ENCODE measurements at regions not wholly inside any gene's neighbourhood (a gene's known extent, or its start where the extent isn't known, plus 50 kb on each side); places are given as distances from the start of the nearest gene placed in this dataset.
"Not testable (repeated sequence)": the region's sequence is repeated elsewhere in the genome, so short reads cannot be mapped to it uniquely, and the experiment has no call there.

DNA sequence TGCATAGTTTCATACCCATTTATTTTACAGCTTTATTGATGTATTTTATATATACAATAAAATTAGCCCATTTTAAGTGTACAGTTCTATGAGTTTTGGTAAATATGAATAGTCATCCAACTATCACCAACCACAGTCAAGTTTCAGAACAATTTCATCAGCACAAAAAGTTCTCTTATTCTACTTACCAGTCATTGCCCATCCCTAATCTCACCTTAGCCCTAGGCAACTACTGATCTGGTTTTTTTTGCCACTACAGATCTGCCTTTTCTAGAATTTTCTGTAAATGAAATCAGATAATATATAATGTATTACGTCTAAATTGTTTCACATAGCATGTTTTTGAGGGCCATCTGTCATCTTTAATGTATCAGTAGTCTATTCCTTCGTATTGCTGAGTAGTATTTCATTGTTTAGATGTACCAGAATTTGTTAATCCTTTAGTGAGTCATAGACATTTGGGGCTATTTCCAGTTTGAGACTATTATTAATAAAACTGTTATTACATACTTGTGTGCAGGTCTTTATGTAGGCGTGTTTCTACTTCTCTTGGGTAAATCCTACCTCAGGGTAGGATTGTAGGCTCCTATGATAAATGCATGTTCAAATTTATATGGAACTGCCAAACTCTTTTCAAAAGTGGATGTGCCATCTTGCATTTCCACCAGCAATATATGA, 198.5 kb upstream of the ADAMTSL1 start:
- no peak for DNase-seq (ENCODE audit: low read depth, low spot score)

DNA sequence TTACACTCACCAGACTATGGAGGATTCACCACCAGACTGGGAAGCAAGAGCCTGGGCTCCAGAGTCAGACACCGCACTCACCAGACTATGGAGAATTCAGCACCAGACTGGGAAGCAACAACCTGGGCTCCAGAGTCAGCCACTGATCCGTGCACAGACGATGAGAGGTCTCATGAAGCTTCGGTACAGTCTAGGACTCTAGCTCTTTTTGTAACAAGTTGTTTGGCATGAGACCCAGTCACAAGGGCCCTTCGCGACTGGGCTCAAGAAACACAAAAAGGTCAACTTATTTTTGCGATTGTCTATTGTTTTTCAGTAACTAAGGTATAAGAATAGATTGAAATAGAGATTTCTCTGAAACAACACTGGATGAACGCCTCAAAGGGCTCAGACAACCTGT, 192.7 kb upstream of the ADAMTSL1 start:
- no peak for DNase-seq (ENCODE audit: low read depth, low spot score)

DNA sequence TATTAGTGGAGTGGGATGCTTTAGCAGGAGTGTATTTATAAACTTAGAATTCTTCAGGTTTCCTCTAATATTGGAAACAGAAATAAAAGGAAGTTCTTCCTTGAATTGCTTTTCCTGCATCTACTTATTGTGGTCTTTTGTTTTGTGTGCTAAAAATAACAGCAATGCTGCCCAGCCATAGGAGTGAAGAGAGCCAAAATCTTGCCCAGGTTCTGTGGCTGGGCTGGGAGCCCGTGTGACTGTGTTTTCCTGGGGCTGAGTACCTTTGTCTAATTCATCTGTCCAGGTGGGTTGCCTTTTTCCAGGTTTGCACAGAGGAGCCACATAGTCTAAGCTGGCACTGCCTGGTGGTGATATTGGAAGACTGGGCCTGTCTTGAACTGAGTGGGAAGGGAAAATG, 179.7 kb upstream of the ADAMTSL1 start:
- DNase-seq (ENCODE audit: low read depth, low spot score): no peak

DNA sequence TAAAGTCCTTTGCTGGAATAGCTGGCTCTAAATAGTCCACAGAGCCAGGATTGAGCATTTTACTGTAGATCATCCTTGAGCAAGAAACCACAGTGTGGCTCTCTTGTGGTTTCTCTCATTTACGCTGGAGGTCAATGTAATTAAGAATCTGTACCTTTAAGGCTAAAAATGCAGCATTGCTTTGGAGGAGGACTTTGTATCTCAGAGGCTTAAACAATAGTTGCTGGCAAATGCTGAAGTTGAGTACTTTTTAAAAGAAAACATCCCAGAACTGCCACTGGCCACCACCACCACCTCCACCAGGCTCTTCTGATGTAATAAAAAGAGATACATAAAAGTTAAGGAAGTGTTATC, 177.3 kb upstream of the ADAMTSL1 start:
- DNase-seq (ENCODE audit: low read depth, low spot score): no peak

GRCh38 chr9:18297056-18297841, 176.7 kb upstream of the ADAMTSL1 start:
- peak; percentile 23 for DNase-seq (ENCODE audit: low read depth, low spot score)

DNA sequence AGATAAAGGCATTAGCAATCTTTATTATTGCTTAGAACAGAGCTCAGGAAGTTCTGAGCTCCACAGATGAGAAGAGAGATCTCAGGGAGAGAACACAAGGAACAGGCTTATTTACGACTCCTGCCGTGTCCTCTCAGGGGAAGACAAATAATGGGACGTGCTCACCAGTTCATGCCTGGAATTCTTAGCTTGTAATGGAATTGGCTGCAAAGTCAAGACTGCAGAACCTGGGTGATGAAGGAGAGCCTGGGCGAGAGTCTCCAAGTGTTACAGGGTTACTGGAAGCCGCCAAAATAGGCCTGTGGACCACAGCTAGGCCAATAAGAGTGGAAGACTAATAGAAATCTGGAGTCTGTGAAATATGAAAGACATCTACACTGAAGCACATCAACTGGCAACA, 174.5 kb upstream of the ADAMTSL1 start:
- no peak for DNase-seq (ENCODE audit: low read depth, low spot score)

DNA sequence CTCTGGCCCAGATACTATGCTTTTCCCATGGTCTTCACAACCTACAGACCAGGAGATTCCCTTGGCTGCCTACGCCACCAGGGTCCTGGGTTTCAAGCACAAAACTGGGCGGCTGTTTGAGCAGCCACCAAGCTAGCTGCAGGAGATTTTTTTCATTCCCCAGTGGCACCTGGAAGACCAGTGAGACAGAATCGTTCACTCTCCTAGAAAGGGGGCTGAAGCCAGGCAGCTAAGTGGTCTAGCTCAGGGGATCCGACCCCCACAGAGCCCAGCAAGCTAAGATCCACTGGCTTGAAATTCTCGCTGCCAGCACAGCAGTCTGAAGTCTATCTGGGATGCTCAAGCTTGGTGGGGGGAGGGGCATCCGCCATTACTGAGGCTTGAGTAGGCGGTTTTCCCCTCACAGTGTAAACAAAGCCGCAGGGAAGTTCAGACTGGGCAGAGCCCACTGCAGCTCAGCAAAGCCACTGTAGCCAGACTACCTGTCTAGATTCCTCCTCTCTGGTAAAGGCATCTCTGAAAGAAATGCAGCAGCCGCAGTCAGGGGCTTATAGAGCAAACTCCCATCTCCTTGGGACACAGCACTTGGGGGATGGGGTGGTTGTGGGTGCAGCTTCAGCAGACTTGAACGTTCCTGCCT, 168.7 kb upstream of the ADAMTSL1 start:
- peak; percentile 81 for DNase-seq (ENCODE audit: low read depth, low spot score)

DNA sequence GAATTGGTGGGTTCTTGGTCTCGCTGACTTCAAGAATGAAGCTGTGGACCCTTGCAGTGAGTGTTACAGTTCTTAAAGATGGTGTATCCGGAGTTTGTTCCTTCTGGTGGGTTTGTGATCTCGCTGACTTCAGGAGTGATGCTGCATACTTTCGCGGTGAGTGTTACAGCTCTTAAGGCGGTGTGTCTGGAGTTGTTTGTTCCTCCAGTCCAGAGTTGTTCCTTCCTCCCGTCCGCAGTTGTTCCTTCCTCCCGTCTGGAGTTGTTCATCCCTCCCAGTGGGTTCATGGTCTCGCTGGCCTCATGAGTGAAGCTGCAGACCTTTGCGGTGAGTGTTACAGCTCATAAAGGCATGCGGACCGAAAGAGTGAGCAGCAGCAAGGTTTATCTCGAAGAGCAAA, 159.6 kb upstream of the ADAMTSL1 start:
- DNase-seq (ENCODE audit: low read depth, low spot score): no peak

DNA sequence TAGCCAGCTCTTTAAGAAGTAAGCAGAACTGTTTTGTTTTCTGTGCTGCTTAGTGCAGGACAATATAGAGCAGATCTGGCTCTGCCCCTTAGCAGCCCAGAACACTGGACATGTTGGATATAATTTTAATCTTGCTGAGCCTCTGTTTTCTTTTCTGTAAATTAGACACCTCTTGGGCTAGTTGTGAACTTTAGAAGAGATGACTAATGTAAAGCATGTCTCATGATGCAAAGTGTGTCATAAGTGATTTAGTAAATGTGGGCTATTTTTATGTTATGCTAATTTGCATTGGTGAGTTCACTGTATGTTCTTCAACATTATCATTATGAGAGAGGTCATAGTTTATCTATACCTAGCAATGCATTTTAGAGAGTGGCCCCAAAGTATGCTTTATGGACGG, 156.1 kb upstream of the ADAMTSL1 start:
- DNase-seq (ENCODE audit: low read depth, low spot score): no peak

GRCh38 chr9:18319918-18320445, 154.0 kb upstream of the ADAMTSL1 start:
- DNase-seq (ENCODE audit: low read depth, low spot score): no peak

DNA sequence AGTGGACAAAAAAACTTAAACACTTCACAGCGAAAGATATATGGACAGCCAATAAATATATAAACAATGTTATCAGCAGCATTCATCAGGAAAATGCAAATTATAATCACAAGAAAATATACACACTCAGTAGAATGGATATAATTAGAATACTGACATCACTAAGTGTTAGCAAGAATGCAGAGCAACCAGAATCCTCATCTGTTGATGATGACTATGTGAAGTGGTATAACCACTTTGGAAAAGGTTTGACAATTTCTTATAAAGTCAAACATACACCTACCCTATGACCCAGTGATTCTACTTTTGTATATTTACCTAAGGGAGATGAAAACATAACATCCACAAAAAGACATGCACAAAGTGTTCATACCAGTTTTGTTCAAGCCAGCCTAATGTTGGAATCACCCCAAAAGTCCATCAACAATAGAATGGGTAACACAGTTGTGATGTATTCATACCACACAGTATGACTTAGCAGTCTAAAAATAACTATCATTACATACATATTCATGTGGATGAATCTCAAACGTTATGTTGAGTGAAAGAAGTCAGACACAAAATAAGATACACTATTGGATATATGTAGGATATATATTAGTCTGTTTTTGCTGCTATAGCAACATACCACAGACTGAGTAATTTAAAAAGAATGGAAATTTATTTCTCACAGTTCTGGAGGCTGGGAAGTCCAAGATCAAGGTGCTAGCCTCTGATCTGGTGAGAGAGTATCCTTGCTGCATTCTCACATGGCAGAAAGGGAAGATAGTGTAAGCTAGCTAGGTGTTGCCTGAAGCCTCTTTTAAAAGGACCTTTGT, 148.8 kb upstream of the ADAMTSL1 start:
- DNase-seq (ENCODE audit: low read depth, low spot score): no peak

DNA sequence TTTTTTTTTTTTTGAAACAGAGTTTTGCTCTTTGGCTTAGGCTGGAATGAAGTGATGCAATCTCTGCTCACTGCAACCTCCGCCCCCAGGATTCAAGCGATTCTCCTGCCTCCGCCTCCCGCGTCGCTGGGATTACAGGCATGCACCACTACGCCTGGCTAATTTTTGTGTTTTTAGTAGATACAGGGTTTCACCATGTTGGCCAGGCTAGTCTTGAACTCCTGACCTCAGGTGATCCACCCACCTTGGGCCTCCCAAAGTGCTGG, 148.3 kb upstream of the ADAMTSL1 start:
- not testable (repeated sequence) for DNase-seq (ENCODE audit: low read depth, low spot score)

DNA sequence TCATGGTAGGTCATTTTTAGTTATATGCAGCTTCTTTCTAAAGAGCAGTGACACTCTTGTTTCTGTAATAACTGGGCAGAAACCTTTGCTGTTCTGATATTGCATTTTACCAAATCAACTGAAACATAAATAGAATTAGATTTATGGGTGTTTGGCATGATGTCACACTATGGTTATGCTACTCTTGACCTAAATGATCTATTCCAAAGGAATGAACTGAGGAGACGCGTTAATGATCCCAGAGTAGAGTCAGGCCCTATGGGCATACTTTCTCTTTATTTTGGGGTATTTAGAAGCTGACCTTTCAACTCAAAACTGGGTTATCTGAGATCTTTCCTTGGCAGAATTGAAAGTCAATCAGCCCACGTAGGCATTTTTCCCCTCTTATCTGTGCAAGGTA, 146.8 kb upstream of the ADAMTSL1 start:
- DNase-seq (ENCODE audit: low read depth, low spot score): no peak

- no peak for DNase-seq (ENCODE audit: low read depth, low spot score)
These were observed 143.3 kb upstream of the ADAMTSL1 start for GRCh38 chr9:18330401-18331309.

DNA sequence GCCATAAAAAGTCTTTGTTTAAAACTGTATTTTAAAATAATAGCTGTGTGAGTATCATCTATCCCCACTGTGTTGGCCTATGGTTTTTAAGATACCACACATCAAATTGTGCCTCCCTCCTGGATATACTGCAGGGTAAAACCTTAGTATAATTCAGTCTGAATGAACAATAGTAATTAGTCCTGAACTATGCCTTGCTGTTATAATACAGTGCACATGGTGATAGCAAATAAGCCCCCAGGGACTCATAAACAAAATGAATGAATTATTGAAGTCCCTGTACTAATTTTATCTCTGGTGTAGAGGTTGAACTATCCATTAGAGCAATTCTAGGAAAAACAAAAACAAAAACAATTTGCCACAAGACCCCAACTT, 142.7 kb upstream of the ADAMTSL1 start:
- DNase-seq (ENCODE audit: low read depth, low spot score): no peak

DNA sequence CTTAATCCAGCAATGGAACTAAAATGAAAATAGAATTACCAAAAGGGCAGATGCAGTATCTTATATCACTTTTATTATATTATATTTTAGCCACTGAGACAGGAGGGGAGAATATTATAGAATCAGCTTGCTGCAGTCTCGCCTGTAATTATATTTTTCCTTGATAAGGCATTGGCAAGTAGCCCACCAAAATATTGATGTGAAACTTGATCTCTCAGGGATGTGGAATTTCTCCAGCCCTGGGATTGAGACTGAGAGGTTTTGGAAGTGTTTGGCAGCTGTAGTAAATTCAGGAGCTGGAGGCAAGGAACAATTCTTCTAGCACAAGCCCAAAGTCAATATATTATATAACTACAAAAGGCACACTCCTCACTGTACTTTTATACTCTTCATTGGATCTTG, 142.1 kb upstream of the ADAMTSL1 start:
- DNase-seq (ENCODE audit: low read depth, low spot score): no peak

GRCh38 chr9:18333157-18333556, 140.8 kb upstream of the ADAMTSL1 start:
- DNase-seq (ENCODE audit: low read depth, low spot score): no peak

DNA sequence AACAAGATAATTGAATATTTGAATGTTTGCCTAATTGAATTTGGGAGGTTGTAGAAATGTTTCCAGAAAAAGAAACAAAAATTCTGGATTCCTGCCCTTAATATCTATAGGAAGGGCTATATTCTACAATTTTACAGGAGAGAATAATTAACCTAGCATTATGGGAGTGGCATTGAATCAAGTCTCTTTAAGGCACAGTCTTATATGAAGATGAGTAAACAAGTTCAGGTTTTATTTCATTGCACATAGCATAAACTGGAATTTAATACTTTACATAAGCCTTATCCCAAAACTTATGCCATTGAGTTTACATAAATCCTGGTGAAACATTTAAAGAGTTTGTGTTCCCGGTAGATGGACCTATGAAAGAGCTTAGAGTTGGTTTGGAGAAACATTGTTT, 138.1 kb upstream of the ADAMTSL1 start:
- DNase-seq (ENCODE audit: low read depth, low spot score): no peak

- no peak for DNase-seq (ENCODE audit: low read depth, low spot score)
These were observed 135.9 kb upstream of the ADAMTSL1 start for GRCh38 chr9:18338042-18338441.

GRCh38 chr9:18343784-18344183, 130.2 kb upstream of the ADAMTSL1 start:
- no peak for DNase-seq (ENCODE audit: low read depth, low spot score)

DNA sequence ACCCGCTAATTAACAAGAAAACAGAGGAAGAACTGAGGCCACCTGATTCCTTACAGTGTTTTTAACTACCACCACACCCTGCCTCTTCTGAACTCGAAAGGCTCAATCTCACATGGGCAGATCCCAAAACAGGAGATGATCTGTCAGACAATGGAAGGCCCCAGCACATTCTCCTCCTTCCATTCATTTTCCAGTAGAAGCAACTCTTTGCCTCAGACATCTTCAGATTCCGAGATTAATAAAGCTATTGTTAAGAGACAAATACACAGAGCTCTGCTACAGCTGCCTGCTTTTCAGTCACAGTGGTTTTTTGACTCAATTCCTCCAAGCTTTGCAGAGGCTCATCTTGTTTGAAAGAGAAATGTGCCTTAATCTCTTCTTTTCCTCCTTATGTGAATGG, 127.2 kb upstream of the ADAMTSL1 start:
- no peak for DNase-seq (ENCODE audit: low read depth, low spot score)

Measured in ELF-1 (cell line).